ENCODE measurements at regions not wholly inside any gene's neighbourhood (a gene's known extent, or its start where the extent isn't known, plus 50 kb on each side); places are given as distances from the start of the nearest gene placed in this dataset.

- H3K4me3 ChIP-seq (ENCODE audit: low read depth, low read length), result no peak overlapping the region
- TF ChIP-seq CTCF (IDR thresholded peaks at IDR 0.05; ENCODE audit: insufficient read depth, low read length), result no peak
- DNase-seq (ENCODE audit: low read depth), result no peak
Measured at GRCh38 chr2:59181347-59181746, 940.2 kb upstream of the FANCL start.

GRCh38 chr2:59180621-59181020 is 939.5 kb upstream of the FANCL start:
- DNase-seq (ENCODE audit: low read depth), result no peak
- no peak for TF ChIP-seq CTCF (IDR thresholded peaks at IDR 0.05; ENCODE audit: insufficient read depth, low read length)
- H3K4me3 ChIP-seq (ENCODE audit: low read depth, low read length), result no peak overlapping the region

GRCh38 chr2:59180111-59180510 is 939.0 kb upstream of the FANCL start:
- no peak for TF ChIP-seq CTCF (IDR thresholded peaks at IDR 0.05; ENCODE audit: insufficient read depth, low read length)
- no peak overlapping the region for H3K4me3 ChIP-seq (ENCODE audit: low read depth, low read length)
- DNase-seq (ENCODE audit: low read depth), result no peak

- no peak for DNase-seq (ENCODE audit: low read depth)
- no peak for TF ChIP-seq CTCF (IDR thresholded peaks at IDR 0.05; ENCODE audit: insufficient read depth, low read length)
- no peak overlapping the region for H3K4me3 ChIP-seq (ENCODE audit: low read depth, low read length)
Measured at GRCh38 chr2:59177748-59178147, 936.6 kb upstream of the FANCL start.

- TF ChIP-seq CTCF (IDR thresholded peaks at IDR 0.05; ENCODE audit: insufficient read depth, low read length), result no peak
- H3K4me3 ChIP-seq (ENCODE audit: low read depth, low read length), result no peak overlapping the region
- no peak for DNase-seq (ENCODE audit: low read depth)
Measured at GRCh38 chr2:59176737-59177136, 935.6 kb upstream of the FANCL start.

GRCh38 chr2:59174536-59175243 is 933.6 kb upstream of the FANCL start:
- TF ChIP-seq CTCF (IDR thresholded peaks at IDR 0.05; ENCODE audit: insufficient read depth, low read length), result no peak
- no peak for DNase-seq (ENCODE audit: low read depth)
- no peak overlapping the region for H3K4me3 ChIP-seq (ENCODE audit: low read depth, low read length)

GRCh38 chr2:59173325-59173724 is 932.2 kb upstream of the FANCL start:
- no peak for TF ChIP-seq CTCF (IDR thresholded peaks at IDR 0.05; ENCODE audit: insufficient read depth, low read length)
- DNase-seq (ENCODE audit: low read depth), result no peak
- no peak overlapping the region for H3K4me3 ChIP-seq (ENCODE audit: low read depth, low read length)

Measured in fibroblast of the aortic adventitia (primary cell).